K562 (cell line): ENCODE measurements at regions not wholly inside any gene's neighbourhood (a gene's known extent, or its start where the extent isn't known, plus 50 kb on each side); places are given as distances from the start of the nearest gene placed in this dataset.

Source experiments
- ATAC-seq: fragments of 200-7000 bp; cut with Tn5 transposase; 3 replicates; pipeline ENCODE4 v1.9.1; 2020; ENCODE audit warnings: moderate library complexity
- BruUV-seq: library from RNA; stranded (reverse); fragments of 400-500 nt; replicated peaks from 2 replicates; lab custom pipeline; 2021; lab: Mats Ljungman, UMichigan
- CTCF ChIA-PET: fragments of 300-600 bp; formaldehyde crosslinking; extraction: SDS; loops from one replicate; lab custom pipeline; 2021; ENCODE audit warnings: low intra/inter-chr PET ratio; lab: Yijun Ruan, JAX
- POLR2A ChIA-PET: fragments of 300-600, 350-650 bp; sonication (Branson Sonifier 250); formaldehyde crosslinking; extraction: SDS; loops from one replicate; lab custom pipeline; 2021; ENCODE audit warnings: antibody characterized with exemption, inconsistent platforms; lab: Yijun Ruan, JAX
- DNase-seq, 4 experiments: peaks; one replicate each; pipeline versions ENCODE4 v3.0.0 to v3.0.0-alpha.2; 2011 to 2018; ENCODE audit warnings: low spot score in 3 of 4, mixed read lengths in 3 of 4; ENCODE audit errors: extremely low read depth in 1 of 4
- FAIRE-seq: peaks from 2 replicates; lab custom pipeline; 2011; peaks lifted over from hg19 to GRCh38; lab: Jason Lieb, UNC
- H2AFZ ChIP-seq: 2 replicates; pipeline ENCODE4 v1.6.0; 2011; ENCODE audit warnings: low read depth, low read length, control low read depth, inconsistent platforms
- H3K27ac ChIP-seq: fragments of 200-600 bp; 3 replicates; pipeline ENCODE4 v1.8.0; 2011; ENCODE audit warnings: low read depth, mild to moderate bottlenecking, control low read depth, inconsistent platforms, low read length, moderate library complexity, mixed read lengths; ENCODE audit errors: extremely low read depth
- H3K27me3 ChIP-seq, 2 experiments: fragments of 300-600 bp in 1 of 2; 2 replicates in 1 of 2; 3 replicates in 1 of 2; pipeline versions ENCODE4 v1.6.0 to v1.8.0; 2011; ENCODE audit warnings: inconsistent platforms in 2 of 2, low read length in 2 of 2, mild to moderate bottlenecking in 1 of 2, mixed read lengths in 1 of 2, moderate library complexity in 1 of 2; ENCODE audit not compliant: control insufficient read depth in 2 of 2, insufficient read depth in 2 of 2
- H3K36me3 ChIP-seq: fragments of 300-600 bp; 3 replicates; pipeline ENCODE4 v1.8.0; 2011; ENCODE audit warnings: mild to moderate bottlenecking, low read length, inconsistent platforms; ENCODE audit not compliant: control insufficient read depth, insufficient read depth
- H3K4me1 ChIP-seq, 2 experiments: fragments of 200-600 bp in 1 of 2; replicated peaks in 1 of 2; 2 replicates in 1 of 2; 3 replicates in 1 of 2; pipeline versions ENCODE4 v1.5.1 to v1.8.0; 2011; ENCODE audit warnings: inconsistent platforms in 2 of 2, low read length in 2 of 2, mild to moderate bottlenecking in 1 of 2, mixed read lengths in 1 of 2, moderate library complexity in 1 of 2; ENCODE audit not compliant: control insufficient read depth in 2 of 2, insufficient read depth in 2 of 2
- H3K4me2 ChIP-seq: 2 replicates; pipeline ENCODE4 v1.6.1; 2011; ENCODE audit warnings: low read length, control low read depth, inconsistent platforms, mixed read lengths; ENCODE audit not compliant: insufficient read depth
- H3K4me3 ChIP-seq: fragments of 200-600 bp; sonication (generic), shearing (Covaris generic); 2 replicates; pipeline ENCODE4 v1.5.1; 2016; ENCODE audit warnings: control low read depth, inconsistent platforms
- H3K79me2 ChIP-seq: fragments of 200-600 bp; 3 replicates; pipeline ENCODE4 v1.8.0; 2011; ENCODE audit warnings: low read length, inconsistent platforms; ENCODE audit not compliant: control insufficient read depth, insufficient read depth
- H3K9ac ChIP-seq, 2 experiments: 2 replicates each; pipeline versions ENCODE4 v1.6.0 to v1.6.1; 2011; ENCODE audit warnings: low read depth in 2 of 2, low read length in 2 of 2, control low read depth in 1 of 2, inconsistent platforms in 1 of 2, mild to moderate bottlenecking in 1 of 2, mixed read lengths in 1 of 2; ENCODE audit not compliant: insufficient read depth in 1 of 2
- H3K9me1 ChIP-seq: one replicate; pipeline ENCODE4 v1.6.0; 2011; ENCODE audit warnings: inconsistent platforms, mild to moderate bottlenecking, low read length, moderate library complexity; ENCODE audit not compliant: control insufficient read depth, insufficient read depth
- H3K9me3 ChIP-seq: replicated peaks from 2 replicates; pipeline ENCODE4 v1.5.1; 2011; ENCODE audit warnings: low read depth, low read length, inconsistent platforms; ENCODE audit not compliant: control insufficient read depth, insufficient read depth
- H4K20me1 ChIP-seq: replicated peaks from 2 replicates; pipeline ENCODE4 v1.6.1; 2011; ENCODE audit warnings: low read length, inconsistent platforms, mixed read lengths; ENCODE audit not compliant: control insufficient read depth, insufficient read depth
- EGR1 ChIP-seq: fragments of 450-650 bp; conservative IDR thresholded peaks from 2 replicates; pipeline ENCODE4 v1.6.1; 2017; ENCODE audit warnings: mild to moderate bottlenecking
- NCOA6 ChIP-seq: fragments of 450-650 bp; IDR thresholded peaks from 2 replicates; pipeline ENCODE4 v1.6.1; 2017; ENCODE audit warnings: mild to moderate bottlenecking
- RB1 ChIP-seq: fragments of 450-650 bp; IDR thresholded peaks from 2 replicates; pipeline ENCODE4 v1.6.1; 2017; ENCODE audit warnings: low read depth, mild to moderate bottlenecking
- RBM39 ChIP-seq: fragments of 200-400 bp; formaldehyde crosslinking; optimal IDR thresholded peaks from 2 replicates; pipeline ENCODE3; 2018; ENCODE audit warnings: low read depth, low read length
- SRSF3 ChIP-seq: fragments of 200-400 bp; formaldehyde crosslinking; IDR thresholded peaks from 2 replicates; pipeline ENCODE4 v1.6.1; 2016; ENCODE audit warnings: mild to moderate bottlenecking, low read length, moderate library complexity; ENCODE audit not compliant: insufficient read depth
- ZNF79 ChIP-seq: fragments of 250-450 bp; sonication (Bioruptor Pico); IDR thresholded peaks from 2 replicates; pipeline ENCODE4 v1.4.0; 2020; ENCODE audit warnings: low read depth, mild to moderate bottlenecking, moderate library complexity
- WGBS: fragments of 100-300 bp; shearing (Covaris generic); methylation state at CpG from one replicate; pipeline ENCODE4 v1.1.6; 2016; ENCODE audit warnings: low coverage, mixed read lengths; ENCODE audit not compliant: insufficient coverage; ENCODE audit errors: missing lambda C conversion rate; 5-methylcytosine and 5-hydroxymethylcytosine counted together
- in situ Hi-C: fragments of 300-500 bp; cut with MboI; formaldehyde crosslinking; loops from 4 replicates; pipeline ENCODE4 v1.15.0; 2018; ENCODE audit warnings: inconsistent platforms, mixed read lengths
- intact Hi-C: fragments of 100-400 bp; cut with micrococcal nuclease; formaldehyde crosslinking; loops from 2 replicates; pipeline ENCODE4 v1.14.2; 2022
- TF ChIP-seq, protein P1 (sequence below): fragments of 450-650 bp; formaldehyde crosslinking; IDR thresholded peaks from 2 replicates; pipeline ENCODE4 v1.4.0; 2022; ENCODE audit warnings: mild to moderate bottlenecking, moderate library complexity
- TF ChIP-seq, protein P2 (sequence below): fragments of 200-600 bp; sonication (generic); IDR thresholded peaks from one replicate; pipeline ENCODE4 v1.6.1; 2012; ENCODE audit warnings: mild to moderate bottlenecking, low read depth, low read length, inconsistent platforms
- TF ChIP-seq, protein P3 (sequence below): sonication (generic); formaldehyde crosslinking; IDR thresholded peaks from 2 replicates; pipeline ENCODE4 v1.8.0; 2022; ENCODE audit warnings: mild to moderate bottlenecking, missing genetic modification reagents, borderline replicate concordance

DNA sequence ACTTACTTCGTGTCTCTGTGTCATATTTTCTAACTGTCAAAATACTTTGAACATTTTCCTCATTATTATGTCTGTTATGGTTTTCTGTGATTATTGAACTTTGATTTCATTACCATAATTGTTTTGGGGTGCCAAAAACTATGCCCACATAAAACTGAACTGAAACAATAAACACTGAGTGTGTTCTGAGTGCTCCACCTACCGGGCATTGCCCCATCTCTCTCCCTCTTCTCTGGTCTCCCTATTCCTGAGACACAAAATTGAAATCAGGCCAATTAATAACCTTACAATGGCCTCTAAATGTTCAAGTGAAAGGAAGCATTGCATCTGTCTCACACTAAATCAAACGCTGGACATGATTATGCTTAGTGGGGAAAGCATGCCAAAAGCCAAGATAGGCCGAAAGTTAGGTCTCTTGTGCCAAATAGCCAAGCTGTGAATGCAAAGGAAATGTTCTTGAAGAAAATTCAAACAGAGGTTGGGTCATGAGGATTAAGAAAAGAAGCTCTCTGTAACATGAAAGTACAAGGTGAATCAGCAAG is 972.3 kb downstream of the PCDH7 start:
- Histone ChIP-seq H3K9me3 (no peaks in the 10 kb centered on the region), H3K36me3 (no peaks in the 10 kb centered on the region), H3K4me1 (no peaks in the 10 kb centered on the region), H3K27ac (no peak overlapping the region), H4K20me1 (no peaks in the 10 kb centered on the region), H3K9me1 (no peaks in the 10 kb centered on the region), H3K4me3 (no peak overlapping the region), H3K79me2 (no peaks in the 10 kb centered on the region), H3K9ac (no peak overlapping the region), H3K4me2 (no peak overlapping the region), H2AFZ (no peak overlapping the region), H3K27me3 (no peaks in the 10 kb centered on the region)
- ATAC-seq (no peak), DNase-seq (no peak), FAIRE-seq (no peak)
- intact Hi-C loops, result no loop called here
- ChIA-PET CTCF (no interaction called here), POLR2A (no interaction called here)
- 0% methylated on average over 4 of the region's 4 CpGs for WGBS
- in situ Hi-C loops, result no loop called here
- no TSS peak for BruUV-seq
- TF ChIP-seq, protein P1, sequence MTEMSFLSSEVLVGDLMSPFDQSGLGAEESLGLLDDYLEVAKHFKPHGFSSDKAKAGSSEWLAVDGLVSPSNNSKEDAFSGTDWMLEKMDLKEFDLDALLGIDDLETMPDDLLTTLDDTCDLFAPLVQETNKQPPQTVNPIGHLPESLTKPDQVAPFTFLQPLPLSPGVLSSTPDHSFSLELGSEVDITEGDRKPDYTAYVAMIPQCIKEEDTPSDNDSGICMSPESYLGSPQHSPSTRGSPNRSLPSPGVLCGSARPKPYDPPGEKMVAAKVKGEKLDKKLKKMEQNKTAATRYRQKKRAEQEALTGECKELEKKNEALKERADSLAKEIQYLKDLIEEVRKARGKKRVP (CRISPR knock-in tag), result no peak
- no peak for TF ChIP-seq RBM39
- TF ChIP-seq, protein P2, sequence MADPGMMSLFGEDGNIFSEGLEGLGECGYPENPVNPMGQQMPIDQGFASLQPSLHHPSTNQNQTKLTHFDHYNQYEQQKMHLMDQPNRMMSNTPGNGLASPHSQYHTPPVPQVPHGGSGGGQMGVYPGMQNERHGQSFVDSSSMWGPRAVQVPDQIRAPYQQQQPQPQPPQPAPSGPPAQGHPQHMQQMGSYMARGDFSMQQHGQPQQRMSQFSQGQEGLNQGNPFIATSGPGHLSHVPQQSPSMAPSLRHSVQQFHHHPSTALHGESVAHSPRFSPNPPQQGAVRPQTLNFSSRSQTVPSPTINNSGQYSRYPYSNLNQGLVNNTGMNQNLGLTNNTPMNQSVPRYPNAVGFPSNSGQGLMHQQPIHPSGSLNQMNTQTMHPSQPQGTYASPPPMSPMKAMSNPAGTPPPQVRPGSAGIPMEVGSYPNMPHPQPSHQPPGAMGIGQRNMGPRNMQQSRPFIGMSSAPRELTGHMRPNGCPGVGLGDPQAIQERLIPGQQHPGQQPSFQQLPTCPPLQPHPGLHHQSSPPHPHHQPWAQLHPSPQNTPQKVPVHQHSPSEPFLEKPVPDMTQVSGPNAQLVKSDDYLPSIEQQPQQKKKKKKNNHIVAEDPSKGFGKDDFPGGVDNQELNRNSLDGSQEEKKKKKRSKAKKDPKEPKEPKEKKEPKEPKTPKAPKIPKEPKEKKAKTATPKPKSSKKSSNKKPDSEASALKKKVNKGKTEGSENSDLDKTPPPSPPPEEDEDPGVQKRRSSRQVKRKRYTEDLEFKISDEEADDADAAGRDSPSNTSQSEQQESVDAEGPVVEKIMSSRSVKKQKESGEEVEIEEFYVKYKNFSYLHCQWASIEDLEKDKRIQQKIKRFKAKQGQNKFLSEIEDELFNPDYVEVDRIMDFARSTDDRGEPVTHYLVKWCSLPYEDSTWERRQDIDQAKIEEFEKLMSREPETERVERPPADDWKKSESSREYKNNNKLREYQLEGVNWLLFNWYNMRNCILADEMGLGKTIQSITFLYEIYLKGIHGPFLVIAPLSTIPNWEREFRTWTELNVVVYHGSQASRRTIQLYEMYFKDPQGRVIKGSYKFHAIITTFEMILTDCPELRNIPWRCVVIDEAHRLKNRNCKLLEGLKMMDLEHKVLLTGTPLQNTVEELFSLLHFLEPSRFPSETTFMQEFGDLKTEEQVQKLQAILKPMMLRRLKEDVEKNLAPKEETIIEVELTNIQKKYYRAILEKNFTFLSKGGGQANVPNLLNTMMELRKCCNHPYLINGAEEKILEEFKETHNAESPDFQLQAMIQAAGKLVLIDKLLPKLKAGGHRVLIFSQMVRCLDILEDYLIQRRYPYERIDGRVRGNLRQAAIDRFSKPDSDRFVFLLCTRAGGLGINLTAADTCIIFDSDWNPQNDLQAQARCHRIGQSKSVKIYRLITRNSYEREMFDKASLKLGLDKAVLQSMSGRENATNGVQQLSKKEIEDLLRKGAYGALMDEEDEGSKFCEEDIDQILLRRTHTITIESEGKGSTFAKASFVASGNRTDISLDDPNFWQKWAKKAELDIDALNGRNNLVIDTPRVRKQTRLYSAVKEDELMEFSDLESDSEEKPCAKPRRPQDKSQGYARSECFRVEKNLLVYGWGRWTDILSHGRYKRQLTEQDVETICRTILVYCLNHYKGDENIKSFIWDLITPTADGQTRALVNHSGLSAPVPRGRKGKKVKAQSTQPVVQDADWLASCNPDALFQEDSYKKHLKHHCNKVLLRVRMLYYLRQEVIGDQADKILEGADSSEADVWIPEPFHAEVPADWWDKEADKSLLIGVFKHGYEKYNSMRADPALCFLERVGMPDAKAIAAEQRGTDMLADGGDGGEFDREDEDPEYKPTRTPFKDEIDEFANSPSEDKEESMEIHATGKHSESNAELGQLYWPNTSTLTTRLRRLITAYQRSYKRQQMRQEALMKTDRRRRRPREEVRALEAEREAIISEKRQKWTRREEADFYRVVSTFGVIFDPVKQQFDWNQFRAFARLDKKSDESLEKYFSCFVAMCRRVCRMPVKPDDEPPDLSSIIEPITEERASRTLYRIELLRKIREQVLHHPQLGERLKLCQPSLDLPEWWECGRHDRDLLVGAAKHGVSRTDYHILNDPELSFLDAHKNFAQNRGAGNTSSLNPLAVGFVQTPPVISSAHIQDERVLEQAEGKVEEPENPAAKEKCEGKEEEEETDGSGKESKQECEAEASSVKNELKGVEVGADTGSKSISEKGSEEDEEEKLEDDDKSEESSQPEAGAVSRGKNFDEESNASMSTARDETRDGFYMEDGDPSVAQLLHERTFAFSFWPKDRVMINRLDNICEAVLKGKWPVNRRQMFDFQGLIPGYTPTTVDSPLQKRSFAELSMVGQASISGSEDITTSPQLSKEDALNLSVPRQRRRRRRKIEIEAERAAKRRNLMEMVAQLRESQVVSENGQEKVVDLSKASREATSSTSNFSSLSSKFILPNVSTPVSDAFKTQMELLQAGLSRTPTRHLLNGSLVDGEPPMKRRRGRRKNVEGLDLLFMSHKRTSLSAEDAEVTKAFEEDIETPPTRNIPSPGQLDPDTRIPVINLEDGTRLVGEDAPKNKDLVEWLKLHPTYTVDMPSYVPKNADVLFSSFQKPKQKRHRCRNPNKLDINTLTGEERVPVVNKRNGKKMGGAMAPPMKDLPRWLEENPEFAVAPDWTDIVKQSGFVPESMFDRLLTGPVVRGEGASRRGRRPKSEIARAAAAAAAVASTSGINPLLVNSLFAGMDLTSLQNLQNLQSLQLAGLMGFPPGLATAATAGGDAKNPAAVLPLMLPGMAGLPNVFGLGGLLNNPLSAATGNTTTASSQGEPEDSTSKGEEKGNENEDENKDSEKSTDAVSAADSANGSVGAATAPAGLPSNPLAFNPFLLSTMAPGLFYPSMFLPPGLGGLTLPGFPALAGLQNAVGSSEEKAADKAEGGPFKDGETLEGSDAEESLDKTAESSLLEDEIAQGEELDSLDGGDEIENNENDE, result no peak
- TF ChIP-seq SRSF3, result no peak
- TF ChIP-seq ZNF79 (CRISPR knock-in tag), result no peak
- no peak for TF ChIP-seq EGR1
- TF ChIP-seq RB1, result no peak
- TF ChIP-seq NCOA6, result no peak
- TF ChIP-seq, protein P3, sequence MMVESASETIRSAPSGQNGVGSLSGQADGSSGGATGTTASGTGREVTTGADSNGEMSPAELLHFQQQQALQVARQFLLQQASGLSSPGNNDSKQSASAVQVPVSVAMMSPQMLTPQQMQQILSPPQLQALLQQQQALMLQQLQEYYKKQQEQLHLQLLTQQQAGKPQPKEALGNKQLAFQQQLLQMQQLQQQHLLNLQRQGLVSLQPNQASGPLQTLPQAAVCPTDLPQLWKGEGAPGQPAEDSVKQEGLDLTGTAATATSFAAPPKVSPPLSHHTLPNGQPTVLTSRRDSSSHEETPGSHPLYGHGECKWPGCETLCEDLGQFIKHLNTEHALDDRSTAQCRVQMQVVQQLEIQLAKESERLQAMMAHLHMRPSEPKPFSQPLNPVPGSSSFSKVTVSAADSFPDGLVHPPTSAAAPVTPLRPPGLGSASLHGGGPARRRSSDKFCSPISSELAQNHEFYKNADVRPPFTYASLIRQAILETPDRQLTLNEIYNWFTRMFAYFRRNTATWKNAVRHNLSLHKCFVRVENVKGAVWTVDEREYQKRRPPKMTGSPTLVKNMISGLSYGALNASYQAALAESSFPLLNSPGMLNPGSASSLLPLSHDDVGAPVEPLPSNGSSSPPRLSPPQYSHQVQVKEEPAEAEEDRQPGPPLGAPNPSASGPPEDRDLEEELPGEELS (CRISPR knock-in tag), result no peak
